NOMO-1 (cell line): ENCODE measurements at regions not wholly inside any gene's neighbourhood (a gene's known extent, or its start where the extent isn't known, plus 50 kb on each side); places are given as distances from the start of the nearest gene placed in this dataset.

ENCODE experiments used
- DNase-seq, 2 experiments: peaks; one replicate each; lab custom pipeline; 2025; ENCODE audit not compliant: unreplicated experiment in 2 of 2; lab: John Stamatoyannopoulos, UW

- no peak for DNase-seq
Measured at GRCh38 chr2:19046986-19047780, 311.2 kb downstream of the OSR1 start.

DNA sequence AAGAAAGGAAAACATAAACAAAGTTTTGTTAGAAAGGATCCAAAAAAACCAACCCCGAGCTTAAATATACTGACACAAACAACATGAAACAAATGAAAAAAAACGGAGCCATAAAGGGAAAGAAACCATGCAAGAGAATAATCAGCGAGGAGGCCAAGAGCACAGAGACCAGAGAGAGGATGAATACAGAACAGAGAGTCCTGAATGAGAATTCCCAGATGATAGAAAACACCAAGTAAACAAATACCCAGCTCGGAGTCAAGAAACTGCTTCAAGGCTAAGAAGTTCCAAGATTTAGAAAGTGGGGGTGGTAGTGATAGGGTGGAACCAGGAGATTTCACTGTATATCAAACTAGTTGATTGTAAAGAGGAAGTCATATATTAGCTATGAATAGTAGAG lies 313.3 kb downstream of the OSR1 start:
- DNase-seq, result no peak

DNA sequence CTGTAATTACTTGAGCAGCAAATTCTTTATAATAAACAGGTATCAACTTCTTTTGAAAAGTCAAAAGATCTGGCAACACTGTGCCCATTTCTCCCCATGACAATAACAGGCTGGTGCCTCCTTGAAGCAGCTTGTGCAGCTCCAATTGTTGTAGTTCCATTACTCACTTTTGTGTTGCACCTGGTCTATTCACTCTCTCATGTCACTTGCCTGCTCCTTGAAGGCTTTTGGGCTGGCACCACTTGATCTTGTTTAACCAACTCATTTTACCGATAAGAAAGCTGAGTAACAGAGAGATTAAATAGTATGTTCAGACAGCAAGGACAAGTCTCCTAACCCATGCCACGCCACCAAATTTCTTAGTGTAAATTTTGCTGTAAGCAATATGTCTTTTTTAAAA lies 314.5 kb downstream of the OSR1 start:
- no peak for DNase-seq

GRCh38 chr2:19041434-19042041 lies 316.9 kb downstream of the OSR1 start:
- DNase-seq, result no peak

DNA sequence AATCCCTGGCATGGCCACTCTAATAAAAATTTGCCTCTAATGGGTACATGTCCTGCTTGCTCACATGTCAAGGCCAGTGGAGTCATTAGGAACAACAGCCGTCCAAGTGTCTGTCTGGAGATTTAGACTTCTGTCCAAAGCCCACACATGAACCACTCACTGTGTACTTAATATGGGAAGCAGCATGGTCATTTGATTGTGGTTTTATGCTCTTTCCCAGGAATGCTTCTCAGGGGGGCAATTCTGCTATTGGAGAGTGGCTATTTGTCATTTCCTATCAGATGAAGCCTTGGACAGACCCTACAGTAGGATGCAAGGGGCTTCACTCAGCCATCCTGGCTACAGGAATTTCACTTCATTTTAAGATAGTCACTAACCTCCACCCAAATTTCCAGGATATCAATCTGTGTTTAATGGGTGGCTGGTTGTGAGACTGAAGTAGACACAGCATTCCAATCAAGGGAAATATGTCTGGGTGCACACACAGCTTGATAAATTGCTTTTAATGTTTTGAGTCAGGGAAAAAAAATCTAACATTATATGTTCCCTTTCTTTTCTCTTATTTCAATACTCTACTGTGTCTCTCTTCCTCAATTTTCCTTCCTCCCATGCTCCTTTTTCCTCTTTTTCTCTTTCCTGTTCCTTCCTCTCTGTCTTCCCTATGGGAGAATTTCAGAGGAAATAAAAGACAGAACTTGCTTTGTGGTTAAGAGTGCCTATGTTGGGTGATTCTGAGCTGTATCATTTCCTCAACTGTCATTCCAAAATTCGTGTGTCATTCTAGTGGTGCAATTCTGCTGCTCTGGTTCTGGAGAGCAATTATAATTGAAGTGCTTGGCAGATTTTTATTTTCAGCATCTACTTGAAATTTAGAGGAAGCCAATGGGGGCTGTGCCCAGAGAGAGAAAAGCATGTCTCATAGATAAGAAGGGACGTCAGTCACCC lies 320.1 kb downstream of the OSR1 start:
- DNase-seq, result peak in 1 of 2 experiments; percentile 11

DNA sequence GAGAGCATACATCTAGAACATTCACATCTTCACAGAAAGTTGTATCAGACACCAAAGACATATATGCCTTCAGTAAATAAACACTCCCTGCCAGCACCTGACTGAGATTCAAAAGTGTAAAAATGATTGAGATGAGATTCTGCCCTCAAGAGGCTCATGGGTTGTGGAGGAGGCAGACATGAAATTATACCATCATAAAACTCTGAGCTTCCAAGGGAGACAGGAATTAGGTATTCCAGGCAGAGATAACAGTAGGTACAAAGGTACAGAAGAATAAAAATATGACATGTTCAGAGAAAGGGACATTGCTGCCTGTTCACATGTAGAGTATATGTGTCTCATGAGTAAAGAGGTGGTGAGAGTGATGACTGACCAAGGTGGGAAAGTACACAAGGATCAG lies 322.3 kb downstream of the OSR1 start:
- no peak for DNase-seq

DNA sequence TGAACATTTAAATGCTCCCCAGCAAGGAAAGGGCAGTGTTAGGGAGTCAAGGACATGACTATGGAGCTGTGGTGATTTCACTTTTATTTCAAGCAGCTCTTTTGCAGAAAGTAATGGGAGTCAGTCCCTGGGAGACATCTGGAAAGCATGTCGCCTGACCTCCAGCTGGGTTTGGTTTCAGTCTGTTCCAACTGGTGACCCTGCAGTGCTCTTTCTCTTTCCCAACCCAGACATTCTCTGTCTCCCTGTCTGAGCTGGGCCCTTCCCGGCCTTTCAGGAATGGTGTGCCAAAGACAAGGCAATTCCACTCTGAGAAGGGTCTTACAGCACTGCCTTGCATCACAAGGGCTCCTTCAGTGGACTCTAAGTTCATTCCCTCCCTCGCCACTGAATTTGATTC lies 323.2 kb downstream of the OSR1 start:
- no peak for DNase-seq

DNA sequence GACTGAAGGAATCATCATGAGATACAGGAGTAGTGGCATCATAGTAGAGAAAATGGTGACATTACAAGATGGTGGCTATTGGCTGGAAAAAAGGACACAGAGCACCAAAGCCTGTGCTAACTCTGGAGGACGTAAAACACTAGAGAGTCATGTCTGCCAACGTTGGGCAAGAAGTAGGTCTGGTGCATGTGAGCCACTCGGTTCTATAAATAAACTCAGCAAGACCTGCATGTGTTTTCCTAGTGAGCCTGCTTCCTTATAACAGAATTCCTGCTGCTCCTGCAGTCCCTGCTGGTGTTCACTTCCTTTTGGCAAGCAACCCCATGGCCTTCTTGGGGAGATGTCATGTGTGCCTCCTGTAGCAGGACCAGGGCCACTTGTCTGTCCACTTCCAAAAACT lies 325.2 kb downstream of the OSR1 start:
- no peak for DNase-seq

GRCh38 chr2:19031642-19032041 lies 326.8 kb downstream of the OSR1 start:
- DNase-seq, result no peak

DNA sequence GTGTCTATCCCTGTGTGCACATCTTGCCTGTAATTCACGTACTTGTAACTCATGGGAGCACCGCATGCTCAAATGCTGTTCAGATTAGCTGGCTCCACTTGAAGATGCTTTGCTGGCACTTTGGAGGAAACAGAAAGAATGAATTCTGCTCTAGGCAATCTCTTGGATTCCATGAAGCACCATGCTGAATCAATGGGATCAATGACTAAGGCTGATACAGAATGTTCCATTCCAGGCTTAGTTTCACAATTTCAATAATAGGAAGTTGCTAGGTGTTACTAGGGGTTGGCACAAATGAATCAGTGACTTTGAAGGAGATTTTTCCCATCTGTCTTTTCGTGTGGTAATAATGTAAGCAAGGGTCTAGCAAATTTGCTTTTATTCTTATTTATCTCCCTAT lies 328.8 kb downstream of the OSR1 start:
- DNase-seq, result no peak

- DNase-seq, result no peak
Measured at GRCh38 chr2:19028587-19029375, 329.6 kb downstream of the OSR1 start.

DNA sequence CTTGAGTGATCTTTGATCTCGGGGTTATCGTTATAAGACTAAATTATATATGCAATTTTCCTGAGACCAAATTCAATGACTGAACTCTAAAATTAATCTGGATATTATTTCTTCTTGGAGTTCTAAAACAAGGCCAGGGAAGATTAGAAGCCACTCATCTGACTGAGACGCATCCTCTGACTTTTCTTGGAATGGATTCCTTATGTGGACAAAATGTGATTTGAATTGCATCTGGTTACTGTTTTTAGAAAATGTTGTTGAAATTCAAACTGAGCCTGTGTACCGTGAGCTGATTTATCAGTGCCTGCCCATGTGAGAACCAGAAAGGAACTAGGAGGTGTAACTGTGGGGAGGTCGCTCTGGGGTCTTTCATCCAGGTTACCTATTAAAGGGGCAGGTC lies 330.8 kb downstream of the OSR1 start:
- DNase-seq, result no peak

DNA sequence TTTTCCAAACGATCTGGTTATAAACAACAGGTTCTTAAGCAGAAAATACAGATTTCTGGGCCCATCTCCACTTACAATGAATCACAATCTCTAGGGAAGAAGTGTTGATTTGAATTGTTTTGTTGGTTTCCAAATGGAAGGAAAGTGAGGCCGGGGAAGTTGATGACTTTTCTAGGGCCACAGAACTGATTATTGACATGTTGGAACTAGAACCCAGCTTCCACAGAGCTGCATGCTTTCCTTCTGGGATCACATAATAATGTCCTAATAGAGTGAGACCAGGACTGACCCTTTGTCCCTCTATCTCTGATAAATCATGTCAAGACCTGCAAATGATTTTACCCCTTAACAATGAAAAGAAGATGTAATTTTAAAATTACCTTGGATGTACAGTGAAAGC lies 332.2 kb downstream of the OSR1 start:
- DNase-seq, result no peak

GRCh38 chr2:19022334-19022733 lies 336.1 kb downstream of the OSR1 start:
- no peak for DNase-seq

DNA sequence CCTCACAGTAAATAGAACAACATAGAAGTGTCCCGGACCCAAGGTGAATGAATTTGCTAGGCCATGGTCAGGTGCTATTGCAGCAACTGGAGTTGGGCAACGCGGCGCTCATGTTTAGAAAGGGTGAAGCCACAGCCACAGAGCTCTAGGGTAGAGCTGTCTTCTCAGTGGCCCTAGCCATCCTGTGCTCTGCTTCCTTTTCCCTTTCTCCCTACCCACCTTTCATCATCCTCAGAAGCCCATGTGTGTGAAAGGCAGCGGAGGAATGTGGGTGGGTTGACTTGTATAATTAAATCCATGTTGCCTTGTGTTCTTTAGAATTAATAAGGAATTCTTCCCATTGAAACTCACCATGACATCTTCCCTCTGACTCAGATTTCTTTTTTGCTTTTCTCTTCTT lies 336.7 kb downstream of the OSR1 start:
- DNase-seq, result no peak

DNA sequence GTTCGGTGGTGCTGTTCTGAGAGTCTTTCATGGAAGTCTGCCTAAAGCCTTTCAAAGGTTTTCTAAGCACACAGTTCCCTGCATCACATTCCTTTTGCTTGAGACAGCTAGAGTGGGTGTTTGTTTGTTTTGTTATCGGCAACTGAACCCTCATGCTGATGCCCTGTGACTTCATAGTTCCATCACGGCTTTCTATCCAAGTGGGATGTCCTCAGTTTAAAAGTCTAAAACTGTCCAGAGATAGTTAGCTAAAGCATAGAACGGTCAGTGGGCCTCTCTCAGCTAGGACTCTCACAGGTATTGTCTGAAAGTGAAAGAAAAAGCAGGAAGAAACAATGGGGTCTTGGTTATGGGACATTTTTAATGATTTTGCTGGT lies 337.3 kb downstream of the OSR1 start:
- no peak for DNase-seq

DNA sequence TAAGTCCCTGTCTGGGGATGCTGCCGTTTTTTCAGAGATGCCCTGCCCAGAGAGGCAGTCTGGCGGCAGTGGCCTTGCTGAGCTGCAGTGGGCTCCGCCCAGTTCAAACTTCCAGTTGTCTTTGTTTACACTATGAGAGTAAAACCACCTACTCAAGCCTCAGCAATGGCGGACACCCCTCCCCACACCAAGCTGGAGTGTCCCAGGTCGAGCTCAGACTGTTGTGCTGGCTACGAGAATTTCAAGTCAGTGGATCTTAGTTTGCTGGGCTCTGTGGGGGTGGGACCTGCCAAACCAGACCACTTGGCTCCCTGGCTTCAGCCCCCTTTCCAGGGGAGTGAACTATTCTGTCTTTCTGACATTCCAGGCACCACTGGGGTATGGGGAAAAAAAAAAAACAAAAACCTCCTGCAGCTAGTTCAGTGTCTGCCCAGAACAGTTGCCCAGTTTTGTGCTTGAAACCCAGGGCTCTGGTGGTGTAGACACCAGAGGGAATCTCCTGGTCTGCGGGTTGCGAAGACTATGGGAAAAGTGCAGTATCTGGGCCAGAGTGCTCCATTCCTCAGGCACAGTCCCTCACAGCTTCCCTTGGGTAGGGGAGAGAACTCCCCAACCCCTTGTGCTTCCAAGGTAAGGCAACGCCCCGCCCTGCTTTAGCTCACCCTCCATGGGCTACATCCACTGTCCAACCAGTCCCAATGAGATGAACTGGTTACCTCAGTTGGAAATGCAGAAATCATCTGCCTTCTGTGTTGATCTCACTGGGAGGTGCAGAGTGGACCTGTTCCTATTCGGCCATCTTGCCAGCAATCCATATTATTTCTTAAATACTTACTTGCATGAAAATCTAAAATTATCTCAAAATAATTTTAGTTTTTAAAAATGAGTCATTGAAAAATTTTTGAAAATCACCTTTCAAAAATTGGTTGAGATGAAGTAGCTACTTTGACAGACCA lies 338.0 kb downstream of the OSR1 start:
- DNase-seq, result no peak

- no peak for DNase-seq
Measured at GRCh38 chr2:19009510-19009909, 348.9 kb downstream of the OSR1 start.

GRCh38 chr2:19003554-19003953 lies 354.9 kb downstream of the OSR1 start:
- no peak for DNase-seq

- DNase-seq, result no peak
Measured at GRCh38 chr2:19000776-19001175, 357.6 kb downstream of the OSR1 start.
